ENCODE measurements at regions not wholly inside any gene's neighbourhood (a gene's known extent, or its start where the extent isn't known, plus 50 kb on each side); places are given as distances from the start of the nearest gene placed in this dataset.

GRCh38 chr1:11406845-11407244, 72.1 kb upstream of the DISP3 start:
- TF ChIP-seq CTCF (IDR thresholded peaks at IDR 0.05) (no peak), POLR2A (IDR thresholded peaks at IDR 0.05) (no peak), POLR2AphosphoS5 (IDR thresholded peaks at IDR 0.05) (no peak)

All from transverse colon (tissue), 4 donors.